DMS53 treated with DMSO at 0.1 percent for 48 hours (cell line): ENCODE measurements at regions not wholly inside any gene's neighbourhood (a gene's known extent, or its start where the extent isn't known, plus 50 kb on each side); places are given as distances from the start of the nearest gene placed in this dataset.

ENCODE experiments used
- DNase-seq: peaks from one replicate; lab custom pipeline; 2025; ENCODE audit not compliant: unreplicated experiment; lab: John Stamatoyannopoulos, UW

DNA sequence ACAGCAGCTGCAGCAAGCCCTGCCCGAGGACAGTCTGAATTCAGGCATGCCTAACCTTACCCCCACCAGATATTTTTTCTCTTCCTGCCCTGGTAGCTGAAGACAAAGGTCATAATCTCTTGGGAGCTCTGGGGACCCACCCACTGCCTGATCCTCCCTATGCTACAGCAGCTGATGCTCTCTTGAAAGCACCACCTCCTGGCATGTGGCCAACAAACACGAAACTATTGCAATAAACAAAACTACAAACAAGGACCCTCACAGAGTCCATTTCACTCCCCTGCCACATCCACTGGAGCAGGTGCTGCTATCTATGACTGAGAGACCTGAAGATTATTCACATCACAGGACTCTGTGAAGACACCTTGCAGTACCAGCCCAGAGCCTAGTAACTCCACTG lies 238.5 kb upstream of the HS3ST5 start:
- DNase-seq, result no peak

DNA sequence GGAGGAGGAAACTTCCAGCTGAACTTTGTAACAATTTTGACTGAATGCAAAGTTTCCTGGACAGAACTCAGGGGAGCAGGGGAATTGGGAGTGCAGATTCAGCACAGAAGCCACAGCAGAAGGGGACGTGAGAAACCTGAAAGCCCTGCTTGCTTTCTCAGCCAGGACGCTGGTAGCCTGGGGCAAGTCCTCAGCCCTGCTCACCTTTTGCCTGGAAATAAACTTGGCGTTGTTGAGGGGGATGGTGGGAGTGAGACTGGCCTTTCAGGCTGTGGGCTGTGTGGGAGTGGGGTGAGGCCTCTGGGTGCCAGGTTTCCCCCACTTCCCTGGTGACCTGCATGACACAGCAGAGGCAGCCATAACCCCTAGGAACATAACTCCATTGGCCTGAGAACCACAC lies 238.1 kb upstream of the HS3ST5 start:
- DNase-seq, result no peak

DNA sequence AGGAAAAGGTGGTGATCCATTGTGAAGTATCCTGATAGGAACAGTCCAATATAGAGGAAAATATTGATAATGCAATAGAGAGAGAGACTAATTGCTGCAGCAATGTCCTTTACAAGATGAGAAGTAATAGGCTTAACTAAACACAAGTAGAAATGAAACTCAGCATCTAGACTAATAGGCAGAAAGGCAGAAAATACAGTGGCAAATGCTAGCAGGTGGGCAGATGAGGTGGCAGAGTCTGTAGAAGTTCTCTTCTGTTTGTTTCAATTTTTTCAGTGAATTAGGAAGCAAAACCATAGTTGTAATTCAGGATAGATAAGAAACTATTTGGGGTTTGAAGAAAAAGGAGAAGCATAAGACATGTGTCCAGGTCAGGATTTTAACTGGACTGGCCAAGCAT lies 236.7 kb upstream of the HS3ST5 start:
- no peak for DNase-seq

DNA sequence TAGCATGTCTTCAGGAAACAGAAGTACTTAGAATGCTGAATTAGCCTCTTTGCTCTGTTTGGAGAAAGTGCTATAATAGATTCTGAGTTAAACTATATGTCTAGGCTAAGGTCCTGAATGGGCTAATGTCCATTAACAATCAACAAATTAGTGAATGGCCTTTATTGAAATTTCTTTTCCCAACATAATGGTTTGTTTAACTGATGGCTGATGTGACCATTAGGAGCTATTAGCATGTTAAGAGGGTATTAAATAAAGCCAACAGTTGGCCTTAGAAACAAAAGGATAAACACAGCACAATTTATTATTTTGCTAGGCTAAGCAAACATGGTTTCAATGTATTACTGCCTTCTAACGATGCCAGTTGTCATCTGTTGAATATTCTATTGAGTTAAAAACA lies 234.3 kb upstream of the HS3ST5 start:
- DNase-seq, result no peak

DNA sequence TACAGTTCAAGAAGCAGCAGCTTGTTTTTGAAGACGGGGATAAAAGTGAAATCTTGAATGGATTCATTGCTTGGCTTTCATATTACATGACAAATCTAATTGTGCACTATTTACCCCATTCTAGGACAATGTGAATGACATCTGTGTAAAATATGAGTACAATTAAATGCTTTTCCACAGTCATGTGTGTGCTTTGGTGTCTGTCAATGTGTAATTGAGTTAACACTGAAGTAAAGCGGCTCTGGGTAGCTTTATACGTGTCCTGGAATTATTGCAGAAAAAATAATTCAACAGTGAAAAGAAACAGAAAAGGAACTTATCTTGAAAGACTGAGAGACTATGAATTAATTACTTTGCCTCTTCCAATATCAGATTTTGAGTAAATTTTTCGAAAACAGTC lies 233.5 kb upstream of the HS3ST5 start:
- no peak for DNase-seq

DNA sequence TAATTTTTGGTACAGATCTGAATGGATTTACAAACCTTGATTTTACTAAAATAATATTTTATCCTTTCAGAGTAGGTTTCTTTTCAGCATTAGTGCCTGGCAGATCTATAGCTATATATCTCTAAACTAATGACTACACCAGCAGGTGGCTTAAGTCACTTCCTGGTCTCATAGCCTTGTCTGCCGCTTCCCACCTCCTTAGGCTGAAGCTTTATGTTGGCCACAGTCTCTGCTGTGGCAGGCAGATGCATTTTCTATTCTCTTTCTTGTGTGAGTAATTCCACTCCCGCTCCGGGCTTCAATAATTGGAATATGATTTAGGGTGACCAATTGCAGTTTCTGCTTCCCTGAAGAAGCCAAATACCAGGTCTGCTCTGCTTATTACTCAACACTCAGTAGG lies 226.8 kb upstream of the HS3ST5 start:
- DNase-seq, result peak; percentile 0

DNA sequence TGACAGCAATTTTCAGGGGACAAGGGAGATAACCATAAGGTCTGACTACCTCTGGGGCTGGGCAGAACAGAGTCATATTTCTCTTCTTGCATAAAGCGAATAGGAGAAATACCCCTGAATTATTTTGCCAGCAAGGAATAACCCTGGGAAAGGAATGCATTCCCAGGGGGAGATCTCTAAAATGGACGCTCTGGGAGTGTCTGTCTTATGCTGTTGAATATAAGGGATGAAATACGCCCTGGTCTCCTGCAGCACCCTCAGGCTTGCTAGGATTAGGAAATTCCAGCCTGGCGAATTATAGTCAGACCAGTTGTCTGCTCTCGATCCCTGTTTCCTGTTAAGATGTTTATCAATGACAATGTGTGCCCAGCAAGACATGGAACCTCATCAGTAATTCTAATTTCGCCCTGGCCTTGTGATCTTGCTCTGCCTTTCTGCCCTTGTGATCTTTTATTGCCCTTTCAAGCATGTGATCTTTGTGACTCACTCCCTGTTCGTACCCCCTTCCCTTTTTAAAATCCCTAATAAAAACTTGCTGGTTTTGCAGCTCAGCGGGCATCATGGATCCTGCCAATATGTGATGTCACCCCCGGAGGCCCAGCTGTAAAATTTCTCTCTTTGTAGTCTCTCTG lies 221.6 kb upstream of the HS3ST5 start:
- DNase-seq, result no peak

DNA sequence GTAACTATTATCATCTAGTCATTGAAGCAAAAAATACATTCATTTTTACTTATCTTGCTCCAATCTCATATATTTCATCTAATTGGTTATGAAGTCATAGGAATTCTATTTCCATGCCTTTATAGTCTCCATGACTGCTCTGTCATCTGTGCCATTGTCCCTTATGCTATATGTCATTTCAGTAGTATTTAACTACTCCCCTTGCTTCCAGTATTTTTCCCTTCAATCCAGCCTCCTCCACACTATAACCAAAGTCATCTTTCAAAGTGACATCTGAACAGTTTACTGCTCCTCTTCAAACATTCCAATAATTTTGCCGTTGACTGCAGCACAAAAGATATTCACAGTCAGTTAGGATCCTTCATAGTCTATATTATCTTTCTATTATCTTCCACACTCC lies 216.6 kb upstream of the HS3ST5 start:
- DNase-seq, result no peak

DNA sequence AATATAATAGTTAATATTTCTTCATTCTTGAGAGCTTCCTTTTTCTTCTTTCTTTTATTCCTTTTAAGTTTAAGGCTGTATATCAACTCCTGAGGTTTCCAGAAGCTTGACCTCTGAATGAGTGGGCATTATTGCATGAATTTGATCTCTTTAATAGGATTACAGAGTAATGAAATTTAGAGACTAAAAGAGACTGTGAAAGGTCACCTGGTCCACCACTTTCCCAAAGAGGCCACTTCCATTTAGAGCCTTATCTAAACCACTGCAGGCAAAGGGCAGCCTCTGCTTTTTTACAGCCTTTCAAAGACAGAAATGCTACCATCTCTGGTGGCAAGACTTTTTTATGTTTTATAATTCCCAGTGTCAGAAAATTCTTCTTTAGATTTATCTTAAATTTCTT lies 215.3 kb upstream of the HS3ST5 start:
- no peak for DNase-seq

DNA sequence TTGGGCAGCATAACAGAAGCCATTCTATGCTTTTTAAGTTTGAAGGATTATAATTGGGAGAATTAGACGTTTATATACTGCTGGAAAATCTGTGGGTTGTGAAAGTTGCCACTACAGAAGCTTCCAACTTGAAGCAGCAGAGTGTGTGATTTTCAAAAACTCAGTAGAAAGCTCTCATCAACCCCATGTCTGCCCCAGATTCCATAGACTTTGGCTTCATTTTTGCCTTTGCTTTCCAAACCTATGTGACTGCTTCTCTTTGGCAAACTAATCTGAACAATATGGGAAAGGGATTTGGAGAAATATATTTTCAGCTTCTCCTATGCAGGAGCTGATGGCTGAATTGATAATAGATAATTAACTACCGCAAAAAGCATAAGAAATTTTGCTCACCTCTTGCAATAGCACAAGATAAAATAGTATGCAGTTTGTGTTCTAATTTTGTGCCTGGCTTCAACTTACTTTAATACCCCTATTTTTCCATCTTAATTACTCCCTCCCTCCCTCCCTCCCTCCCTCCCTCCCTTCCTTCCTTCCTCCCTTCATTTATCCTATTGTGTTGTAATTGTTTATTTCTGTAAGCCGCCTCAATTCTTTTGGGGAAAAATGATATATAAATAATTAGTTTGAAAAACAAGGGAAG lies 214.1 kb upstream of the HS3ST5 start:
- no peak for DNase-seq

DNA sequence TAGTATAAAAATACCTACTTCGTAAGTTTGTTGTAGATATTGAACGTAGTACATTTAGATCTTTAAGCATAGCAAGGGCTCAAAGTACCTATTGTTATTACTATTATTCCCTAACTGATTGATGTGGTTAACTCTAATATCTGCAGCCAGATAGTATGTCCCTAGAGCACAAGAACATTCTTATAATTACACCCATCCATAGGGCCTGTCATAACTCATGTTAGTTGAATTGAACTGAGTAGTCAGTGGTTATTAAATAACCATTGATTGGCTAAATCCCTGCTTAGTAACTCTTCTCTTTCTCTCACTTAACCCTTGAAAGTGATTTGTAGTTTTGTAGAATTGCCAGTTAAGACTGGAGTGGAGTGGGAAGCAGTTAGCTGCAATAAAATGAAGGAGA lies 207.5 kb upstream of the HS3ST5 start:
- DNase-seq, result no peak

DNA sequence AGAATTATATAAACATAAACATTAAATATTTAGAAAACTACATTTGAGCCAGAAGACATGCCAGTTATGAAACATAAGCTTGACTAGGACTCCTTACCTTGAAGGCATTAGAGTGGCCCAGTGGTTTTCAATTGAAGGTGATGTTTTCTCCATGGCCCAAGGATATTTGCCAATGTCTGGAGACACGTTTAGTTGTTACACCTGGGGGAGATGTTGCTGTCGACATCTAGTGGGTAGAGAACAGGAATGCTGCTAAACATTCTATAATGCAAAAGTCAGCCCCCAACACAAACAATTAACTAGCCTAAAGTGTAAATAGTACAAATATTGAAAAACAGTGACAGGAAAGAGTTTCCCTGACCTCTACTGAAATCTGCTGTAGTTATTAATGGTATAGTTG lies 200.9 kb upstream of the HS3ST5 start:
- no peak for DNase-seq

DNA sequence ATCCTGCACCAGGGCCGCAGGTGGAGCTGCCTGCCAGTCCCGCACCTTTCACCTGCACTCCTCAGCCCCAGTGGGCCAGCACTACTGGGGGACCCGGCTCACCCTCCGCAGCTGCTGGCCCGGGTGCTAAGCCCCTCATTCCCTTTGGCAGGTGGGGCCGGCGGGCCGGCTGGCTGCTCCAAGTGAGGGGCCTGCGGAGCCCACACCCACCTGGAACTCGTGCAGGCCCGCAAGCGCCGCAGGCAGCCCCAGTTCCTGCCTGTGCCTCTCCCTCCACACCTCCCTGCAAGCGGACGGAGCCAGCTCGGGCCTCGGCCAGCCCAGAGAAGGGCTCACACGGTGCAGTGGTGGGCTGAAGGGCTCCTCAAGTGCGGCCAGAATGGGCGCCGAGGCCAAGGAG lies 199.0 kb upstream of the HS3ST5 start:
- DNase-seq, result no peak

DNA sequence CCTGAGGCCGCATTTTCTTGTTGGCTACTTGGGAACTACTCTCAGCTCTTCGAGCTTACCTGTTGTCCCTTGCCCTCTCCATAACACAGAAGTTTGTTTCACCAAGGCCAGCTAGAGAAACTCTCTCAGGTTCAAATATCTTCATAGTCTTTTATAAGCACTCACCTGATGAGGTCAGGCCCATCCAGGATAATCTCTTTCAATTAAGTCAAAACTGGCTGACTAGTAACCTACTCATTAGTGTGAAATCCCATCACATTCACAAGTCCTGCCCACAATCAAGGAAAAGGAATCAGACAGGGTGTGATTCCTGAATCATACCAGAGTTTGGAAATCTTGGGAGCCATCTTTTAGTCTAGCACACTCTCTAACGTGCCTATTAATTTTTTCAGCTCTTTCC lies 195.2 kb upstream of the HS3ST5 start:
- no peak for DNase-seq

DNA sequence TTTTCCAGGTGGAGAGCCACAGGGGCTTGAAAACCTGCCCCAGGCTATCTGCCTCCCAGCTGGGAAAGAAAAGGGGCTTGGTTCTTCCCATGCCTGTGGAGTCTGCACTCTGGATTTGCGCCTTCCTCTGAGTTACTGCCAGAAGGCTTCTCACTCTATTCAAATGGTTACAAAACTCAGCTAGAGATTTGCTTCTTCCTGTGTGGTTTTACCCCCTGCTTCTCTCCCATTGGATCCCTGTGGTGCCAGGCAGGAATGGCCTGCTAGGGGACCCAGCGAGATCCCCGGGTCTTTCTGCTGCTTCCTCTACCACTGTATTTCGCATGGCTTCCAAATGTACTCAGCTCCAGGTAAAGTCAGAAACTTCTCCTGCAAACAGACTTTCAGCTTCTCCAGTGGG lies 192.0 kb upstream of the HS3ST5 start:
- no peak for DNase-seq

DNA sequence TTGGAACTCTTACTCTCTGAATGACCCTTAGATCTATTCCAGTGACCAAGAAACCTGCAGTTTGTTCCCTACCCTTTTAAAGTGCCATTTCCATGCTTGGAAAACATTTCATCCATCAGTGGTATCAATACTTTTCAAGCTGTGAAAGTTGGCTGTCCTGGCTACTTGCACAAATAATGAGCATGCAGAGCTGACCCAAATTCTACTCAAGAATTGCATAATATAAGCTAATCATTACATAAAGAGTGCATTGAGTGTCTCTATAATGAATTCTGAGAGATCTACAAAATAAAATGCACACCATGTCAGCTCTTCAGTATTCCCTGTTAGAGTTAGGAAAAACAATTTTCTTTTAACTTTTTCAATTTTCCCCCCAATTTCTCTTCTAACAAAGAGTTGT lies 181.3 kb upstream of the HS3ST5 start:
- DNase-seq, result no peak

DNA sequence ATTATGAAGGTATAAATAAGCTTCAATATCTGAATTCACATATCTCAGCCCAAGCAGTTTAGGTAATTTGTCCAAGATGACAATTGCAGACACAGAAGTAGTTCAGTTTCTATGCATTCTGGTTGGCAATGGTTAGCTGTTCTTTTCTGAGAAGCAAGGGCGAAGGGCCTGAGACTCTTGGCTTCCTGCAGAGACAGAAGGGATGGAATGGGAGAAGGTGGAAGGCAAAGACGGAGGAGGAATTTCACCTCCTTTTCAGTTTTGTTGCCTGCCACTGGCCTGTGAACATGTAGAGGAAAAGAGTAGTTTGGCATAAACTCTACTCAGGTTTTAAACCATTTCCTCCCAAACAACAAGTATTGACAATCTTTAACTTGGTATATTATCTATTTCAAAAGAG lies 180.7 kb upstream of the HS3ST5 start:
- DNase-seq, result no peak

DNA sequence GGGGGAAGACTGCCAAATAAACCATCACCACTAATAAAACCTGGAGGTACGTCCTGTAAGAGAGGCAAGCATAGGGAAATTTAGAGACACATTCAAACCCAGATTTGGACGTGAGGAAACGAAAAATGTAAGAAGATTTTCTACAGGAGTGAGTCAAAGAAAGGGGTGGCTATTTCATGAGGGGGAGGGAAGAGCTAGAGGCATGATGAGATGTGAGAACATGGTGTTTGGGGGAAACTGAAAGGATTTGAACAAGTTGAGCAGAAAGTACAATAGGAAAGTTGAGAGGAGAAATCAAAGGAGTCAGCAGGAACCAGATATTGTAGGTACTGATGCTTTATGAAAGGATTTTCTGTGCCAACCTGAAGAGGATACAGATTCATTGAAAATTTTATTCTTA lies 179.1 kb upstream of the HS3ST5 start:
- no peak for DNase-seq

DNA sequence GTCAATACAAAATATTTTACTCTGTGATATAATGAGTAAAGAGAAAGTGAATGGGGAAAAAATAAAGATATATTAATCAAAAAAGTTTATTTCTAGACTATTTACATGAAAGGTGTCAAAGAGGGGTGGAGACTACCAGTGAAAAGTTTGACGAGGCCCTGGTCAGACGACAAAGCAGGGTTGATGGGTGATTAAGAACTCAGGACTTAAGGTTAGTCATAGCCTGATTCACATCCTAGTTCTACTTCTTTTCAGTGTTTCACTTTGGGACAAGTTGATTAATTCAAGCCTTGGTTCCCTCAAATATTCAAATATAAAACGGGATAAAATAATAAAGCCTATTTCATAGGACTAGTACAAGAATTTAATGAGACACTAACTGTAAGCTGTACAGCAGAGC lies 178.2 kb upstream of the HS3ST5 start:
- DNase-seq, result no peak

DNA sequence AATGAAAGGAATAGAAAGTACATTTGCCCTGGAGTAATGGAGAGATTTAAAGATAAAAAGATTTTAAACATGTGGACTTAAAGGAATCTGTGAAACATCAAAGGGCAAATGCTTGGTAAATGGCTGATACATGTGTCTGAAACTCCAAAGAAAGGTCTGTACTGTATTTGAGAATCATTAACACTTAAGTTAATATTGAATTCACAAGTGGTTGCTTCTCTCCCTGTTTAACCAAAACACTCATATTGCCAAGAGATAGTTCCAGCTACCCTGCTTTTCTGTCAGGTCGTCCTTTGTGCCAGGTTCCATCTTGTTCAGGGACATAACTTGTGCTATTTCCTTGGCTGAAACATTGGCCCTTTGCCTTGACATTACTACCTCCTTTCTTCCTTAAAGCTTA lies 171.3 kb upstream of the HS3ST5 start:
- DNase-seq, result no peak

DNA sequence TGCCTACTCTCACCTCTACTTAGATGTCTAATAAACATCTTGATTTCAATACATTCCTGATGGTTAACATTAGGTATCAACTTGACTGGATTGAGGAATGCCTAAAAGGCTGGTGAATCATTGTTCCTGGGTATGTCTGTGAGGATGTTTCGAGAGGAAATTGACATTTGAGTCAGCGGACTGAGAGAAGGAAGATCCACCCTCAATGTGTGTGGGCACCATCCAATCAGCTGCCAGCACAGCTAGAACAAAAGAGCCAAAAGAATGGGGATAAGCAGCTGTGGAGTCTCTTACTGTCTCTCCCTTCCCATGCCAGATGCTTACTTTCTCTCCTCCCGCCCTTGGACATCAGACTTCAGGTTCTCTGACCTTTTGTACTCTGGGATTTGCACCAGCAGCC lies 128.6 kb upstream of the HS3ST5 start:
- no peak for DNase-seq

DNA sequence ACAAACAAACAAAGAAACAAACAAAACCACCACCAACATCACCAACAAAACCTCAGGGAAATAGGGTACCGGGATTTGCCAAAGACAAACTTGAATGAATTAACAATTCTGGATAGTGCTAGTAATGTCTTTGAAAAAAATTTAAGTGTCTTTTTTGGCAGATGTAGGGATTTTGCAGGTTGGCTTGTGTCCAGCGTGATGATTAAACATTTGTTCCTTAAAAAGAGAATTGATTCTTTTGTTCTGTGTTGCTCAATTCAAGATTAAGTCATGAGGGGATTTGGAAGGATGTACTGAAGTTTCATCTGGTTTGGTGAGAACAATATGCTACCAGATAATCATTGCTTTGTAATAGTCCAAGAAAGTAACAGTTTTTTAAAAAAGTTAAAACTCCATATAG lies 125.1 kb upstream of the HS3ST5 start:
- DNase-seq, result no peak

DNA sequence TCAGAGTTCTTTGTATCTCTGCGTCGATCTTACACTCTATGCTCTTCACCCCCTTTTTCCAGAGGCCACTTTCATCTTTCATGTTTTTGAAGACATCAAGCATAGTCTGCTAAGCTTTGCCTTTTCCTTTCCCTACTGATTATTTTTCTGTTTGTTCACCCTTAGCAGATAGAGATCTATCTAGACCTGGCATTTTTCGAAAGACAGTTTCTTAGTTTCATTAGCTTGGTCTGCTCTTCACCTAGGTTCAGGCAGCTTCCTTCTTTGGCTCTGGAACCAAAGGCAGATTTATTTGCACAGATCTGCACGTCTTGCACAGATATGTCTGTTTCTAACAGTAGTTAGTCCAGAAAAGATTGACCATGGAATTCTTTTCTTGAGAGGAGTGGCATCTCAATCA lies 122.7 kb upstream of the HS3ST5 start:
- no peak for DNase-seq
